Sigmoid colon (tissue), 6 donors: ENCODE measurements at regions not wholly inside any gene's neighbourhood (a gene's known extent, or its start where the extent isn't known, plus 50 kb on each side); places are given as distances from the start of the nearest gene placed in this dataset.

Experiments
- DNase-seq: peaks from one replicate; pipeline ENCODE4 v3.0.0-alpha.2; 2019
- H3K27ac ChIP-seq, 4 donors: fragments of 200-600 bp; sonication (generic); one replicate each; pipeline ENCODE4 v1.5.1; 2016 to 2019; ENCODE audit warnings: mild to moderate bottlenecking in 1 of 4
- H3K27me3 ChIP-seq, 3 donors: fragments of 200-600 bp; sonication (generic); one replicate each; pipeline ENCODE4 v1.5.1; 2019; ENCODE audit warnings: mild to moderate bottlenecking in 1 of 3
- H3K36me3 ChIP-seq, 4 donors: fragments of 200-600 bp; sonication (generic); one replicate each; pipeline ENCODE4 v1.5.1; 2016 to 2019
- H3K4me1 ChIP-seq, 4 donors: fragments of 200-600 bp; sonication (generic); one replicate each; pipeline ENCODE4 v1.5.1; 2017 to 2019
- H3K4me3 ChIP-seq, 4 donors: fragments of 200-600 bp; sonication (generic); one replicate each; pipeline ENCODE4 v1.5.1; 2017 to 2019; ENCODE audit warnings: mild to moderate bottlenecking in 2 of 4, moderate library complexity in 1 of 4
- H3K9me3 ChIP-seq, 4 donors: fragments of 200-600 bp in 3 of 4; sonication (generic) in 3 of 4; one replicate each; pipeline versions ENCODE4 v1.5.1 to v1.6.1; 2013 to 2019
- EP300 ChIP-seq, 4 donors: sonication (generic); formaldehyde crosslinking; IDR thresholded peaks; one replicate each; pipeline ENCODE4 v1.6.1; 2017; ENCODE audit warnings: antibody characterized with exemption in 4 of 4
- POLR2A ChIP-seq, 2 donors: fragments of 450-650 bp; IDR thresholded peaks; one replicate each; pipeline ENCODE4 v1.6.1; 2016; ENCODE audit warnings: antibody characterized with exemption in 2 of 2, mild to moderate bottlenecking in 2 of 2, moderate library complexity in 2 of 2
- POLR2AphosphoS5 ChIP-seq, 4 donors: sonication (generic); formaldehyde crosslinking; IDR thresholded peaks; one replicate each; pipeline ENCODE4 v1.6.1; 2017; ENCODE audit warnings: antibody characterized with exemption in 4 of 4
- WGBS, 2 donors: extraction: QIAGEN DNeasy Blood & Tissue Kit; methylation state at CpG; one replicate each; pipeline ENCODE4 v1.1.7; 2013; 5-methylcytosine and 5-hydroxymethylcytosine counted together
- intact Hi-C: fragments of 100-400 bp; cut with DNase I; formaldehyde crosslinking; loops from one replicate; pipeline ENCODE4 v1.15.1; 2023
- TF ChIP-seq, protein P1 (sequence below), 4 experiments: fragments of 450-650 bp in 3 of 4; fragments of 200-600 bp in 1 of 4; IDR thresholded peaks; one replicate each; pipeline ENCODE4 v1.5.1; 2016 to 2019; ENCODE audit warnings: antibody characterized with exemption in 4 of 4, mild to moderate bottlenecking in 3 of 4, moderate library complexity in 2 of 4
- donor health status: healthy with polysubstance abuse.
- donor health status: healthy.

DNA sequence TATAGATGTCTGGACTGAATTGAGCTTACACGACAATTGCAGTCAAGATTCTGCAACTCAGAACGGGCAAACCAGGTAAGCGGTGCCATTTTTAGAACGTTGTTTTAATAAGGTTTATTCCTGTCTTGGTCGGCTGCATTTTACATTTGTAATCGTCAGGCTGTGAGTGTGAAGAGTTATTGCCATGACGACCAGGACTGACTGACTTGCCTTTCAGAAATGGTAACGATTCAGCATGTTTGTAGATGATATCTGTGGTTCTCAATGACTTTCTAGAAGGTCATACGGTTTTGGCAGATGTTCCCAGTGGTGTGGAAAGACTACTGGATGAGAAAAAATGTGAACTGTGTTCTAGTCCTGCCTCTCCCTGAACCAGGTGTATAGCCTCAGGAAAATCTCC, 271.3 kb upstream of the B3GALT2 start:
- H3K4me3 ChIP-seq = no peak overlapping the region
- H3K4me1 ChIP-seq = no peaks in the 10 kb centered on the region
- intact Hi-C loops = no loop called here
- no peak for TF ChIP-seq POLR2A (IDR thresholded peaks at IDR 0.05)
- no peak for TF ChIP-seq POLR2AphosphoS5 (IDR thresholded peaks at IDR 0.05)
- TF ChIP-seq EP300 (IDR thresholded peaks at IDR 0.05) = no peak
- TF ChIP-seq, protein P1, sequence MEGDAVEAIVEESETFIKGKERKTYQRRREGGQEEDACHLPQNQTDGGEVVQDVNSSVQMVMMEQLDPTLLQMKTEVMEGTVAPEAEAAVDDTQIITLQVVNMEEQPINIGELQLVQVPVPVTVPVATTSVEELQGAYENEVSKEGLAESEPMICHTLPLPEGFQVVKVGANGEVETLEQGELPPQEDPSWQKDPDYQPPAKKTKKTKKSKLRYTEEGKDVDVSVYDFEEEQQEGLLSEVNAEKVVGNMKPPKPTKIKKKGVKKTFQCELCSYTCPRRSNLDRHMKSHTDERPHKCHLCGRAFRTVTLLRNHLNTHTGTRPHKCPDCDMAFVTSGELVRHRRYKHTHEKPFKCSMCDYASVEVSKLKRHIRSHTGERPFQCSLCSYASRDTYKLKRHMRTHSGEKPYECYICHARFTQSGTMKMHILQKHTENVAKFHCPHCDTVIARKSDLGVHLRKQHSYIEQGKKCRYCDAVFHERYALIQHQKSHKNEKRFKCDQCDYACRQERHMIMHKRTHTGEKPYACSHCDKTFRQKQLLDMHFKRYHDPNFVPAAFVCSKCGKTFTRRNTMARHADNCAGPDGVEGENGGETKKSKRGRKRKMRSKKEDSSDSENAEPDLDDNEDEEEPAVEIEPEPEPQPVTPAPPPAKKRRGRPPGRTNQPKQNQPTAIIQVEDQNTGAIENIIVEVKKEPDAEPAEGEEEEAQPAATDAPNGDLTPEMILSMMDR (IDR thresholded peaks at IDR 0.05) = no peak
- no peaks in the 10 kb centered on the region for H3K36me3 ChIP-seq
- no peaks in the 10 kb centered on the region for H3K27me3 ChIP-seq
- WGBS, 2 donors = 52 to 75% methylated on average over 9 of the region's 9 CpGs
- no peak overlapping the region for H3K27ac ChIP-seq
- DNase-seq = no peak
- H3K9me3 ChIP-seq = no peaks in the 10 kb centered on the region

DNA sequence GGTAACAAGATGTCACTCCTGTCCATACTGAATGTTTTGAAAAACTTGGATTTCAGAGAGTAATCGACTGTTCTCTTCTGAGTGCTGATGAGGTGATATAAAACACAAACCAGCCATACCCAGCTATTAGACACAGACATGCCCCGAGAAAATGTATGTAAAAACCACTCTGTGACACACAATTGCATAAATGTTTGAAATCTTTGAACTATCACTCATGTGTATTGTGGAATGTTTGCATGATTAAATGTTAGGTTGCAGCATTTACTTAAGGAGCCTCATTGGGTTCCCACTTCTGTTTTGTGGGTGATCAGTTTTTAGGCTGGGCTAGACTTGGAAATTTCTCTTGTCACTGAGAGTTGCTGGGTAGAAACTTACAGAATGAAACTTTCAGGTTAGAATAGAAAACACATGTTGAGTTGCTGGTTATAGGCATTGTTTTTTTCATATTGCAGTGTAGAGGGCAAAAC, 270.4 kb upstream of the B3GALT2 start:
- Histone ChIP-seq H3K9me3 (no peaks in the 10 kb centered on the region), H3K27me3 (no peaks in the 10 kb centered on the region), H3K4me3 (no peak overlapping the region), H3K27ac (no peak overlapping the region), H3K36me3 (no peaks in the 10 kb centered on the region), H3K4me1 (no peaks in the 10 kb centered on the region)
- no peak for TF ChIP-seq POLR2AphosphoS5 (IDR thresholded peaks at IDR 0.05)
- TF ChIP-seq POLR2A (IDR thresholded peaks at IDR 0.05) = no peak
- TF ChIP-seq, protein P1 (IDR thresholded peaks at IDR 0.05) = no peak
- 26 to 73% methylated on average over 2 of the region's 2 CpGs for whole genome bisulfite sequencing, 2 donors
- no peak for DNase-seq
- intact Hi-C loops = no loop called here

DNA sequence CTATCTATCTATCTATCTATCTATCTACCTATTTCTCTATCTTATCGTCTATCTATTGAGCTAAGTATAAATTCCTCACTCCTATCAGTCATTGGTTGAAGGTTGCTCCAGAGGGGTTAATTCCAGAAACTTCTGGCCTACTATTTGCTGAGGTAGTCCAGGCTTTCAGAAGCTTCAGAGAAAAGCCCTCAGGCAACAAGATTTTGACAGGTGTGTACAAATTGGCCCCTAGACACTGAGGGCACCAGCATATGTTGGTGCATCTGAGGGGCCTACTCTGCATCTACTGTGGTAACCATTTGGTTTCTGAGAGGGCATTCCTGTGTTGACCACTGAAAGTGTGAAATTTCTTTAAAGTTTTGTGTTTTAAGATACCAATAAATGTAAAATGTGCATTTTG, 265.2 kb upstream of the B3GALT2 start:
- Histone ChIP-seq H3K27ac (no peak overlapping the region), H3K27me3 (no peaks in the 10 kb centered on the region), H3K4me3 (no peak overlapping the region), H3K4me1 (no peaks in the 10 kb centered on the region), H3K36me3 (no peaks in the 10 kb centered on the region), H3K9me3 (no peaks in the 10 kb centered on the region)
- TF ChIP-seq POLR2A (IDR thresholded peaks at IDR 0.05) (no peak), POLR2AphosphoS5 (IDR thresholded peaks at IDR 0.05) (no peak), EP300 (IDR thresholded peaks at IDR 0.05) (no peak)
- TF ChIP-seq, protein P1 (IDR thresholded peaks at IDR 0.05) = no peak
- DNase-seq = no peak
- 96 to 97% methylated on average over 1 of the region's 1 CpG for WGBS, 2 donors
- intact Hi-C loops = no loop called here

DNA sequence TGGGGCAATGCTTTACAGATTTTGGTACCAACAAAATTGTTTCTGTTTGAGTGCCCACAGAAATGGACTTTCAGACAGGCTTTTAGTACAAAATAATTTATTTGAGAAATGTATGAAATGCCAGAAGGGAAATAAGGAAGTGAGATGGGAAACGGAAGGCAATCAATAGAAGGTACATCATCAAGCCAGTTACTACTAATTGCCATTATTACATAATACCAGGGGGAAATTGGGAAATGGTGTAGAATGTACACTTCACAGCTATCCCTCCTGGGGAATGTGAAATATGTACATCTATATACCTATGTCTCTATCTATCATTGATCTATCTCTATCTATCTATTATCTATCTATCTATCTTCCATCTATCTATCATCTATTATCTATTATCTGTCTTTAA, 264.6 kb upstream of the B3GALT2 start:
- no peak overlapping the region for H3K27ac ChIP-seq
- H3K4me1 ChIP-seq = no peaks in the 10 kb centered on the region
- no peak for DNase-seq
- WGBS, 2 donors = 91 to 92% methylated on average over 1 of the region's 1 CpG
- H3K27me3 ChIP-seq = no peaks in the 10 kb centered on the region
- intact Hi-C loops = no loop called here
- H3K36me3 ChIP-seq = no peaks in the 10 kb centered on the region
- TF ChIP-seq POLR2AphosphoS5 (IDR thresholded peaks at IDR 0.05) = no peak
- no peak for TF ChIP-seq POLR2A (IDR thresholded peaks at IDR 0.05)
- TF ChIP-seq, protein P1 (IDR thresholded peaks at IDR 0.05) = no peak
- no peaks in the 10 kb centered on the region for H3K9me3 ChIP-seq
- H3K4me3 ChIP-seq = no peak overlapping the region

DNA sequence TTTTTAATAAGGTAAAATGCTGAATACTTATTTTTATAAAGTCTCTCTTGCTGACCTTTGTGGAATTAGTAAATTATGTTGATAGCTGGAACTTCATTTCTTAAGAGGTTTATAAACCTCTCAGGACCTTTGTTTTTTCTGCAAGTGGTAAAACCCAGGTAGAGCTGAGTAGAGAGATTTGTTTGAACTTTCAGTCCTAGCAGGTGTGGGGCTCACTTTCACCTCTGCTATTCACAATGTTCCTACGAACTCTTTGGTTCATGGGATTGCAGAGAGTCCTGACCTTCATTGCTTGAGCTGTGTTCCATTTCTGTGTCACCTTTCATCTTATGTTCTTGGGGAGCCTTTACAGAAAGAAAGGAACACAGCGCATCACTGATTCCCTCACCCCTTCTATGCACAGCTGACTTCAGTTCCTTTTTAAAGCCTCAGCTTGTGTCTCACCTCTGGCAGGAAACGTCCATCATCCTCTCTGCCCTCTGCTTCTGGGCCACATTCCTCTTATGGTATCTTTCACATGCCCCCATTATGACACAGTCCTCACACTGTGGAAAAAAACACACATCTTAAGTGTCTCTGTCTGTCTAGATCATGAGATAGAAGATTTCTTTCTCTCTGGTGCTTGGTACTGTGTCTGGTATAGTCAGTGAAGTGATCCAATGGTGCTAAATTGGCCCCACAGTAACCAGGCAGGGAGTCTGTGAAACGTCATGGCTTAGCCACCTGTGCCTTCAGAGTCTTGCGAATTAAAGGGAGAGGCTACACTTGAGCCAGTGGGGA, 262.5 kb upstream of the B3GALT2 start:
- H3K27me3 ChIP-seq = no peaks in the 10 kb centered on the region
- DNase-seq = no peak
- H3K4me3 ChIP-seq = no peak overlapping the region
- TF ChIP-seq POLR2AphosphoS5 (IDR thresholded peaks at IDR 0.05) (no peak), POLR2A (IDR thresholded peaks at IDR 0.05) (no peak), EP300 (IDR thresholded peaks at IDR 0.05) (no peak)
- TF ChIP-seq, protein P1 (IDR thresholded peaks at IDR 0.05) = no peak
- H3K4me1 ChIP-seq = no peaks in the 10 kb centered on the region
- H3K27ac ChIP-seq = no peak overlapping the region
- no peaks in the 10 kb centered on the region for H3K36me3 ChIP-seq
- no peaks in the 10 kb centered on the region for H3K9me3 ChIP-seq
- WGBS, 2 donors = 54 to 79% methylated on average over 5 of the region's 5 CpGs
- intact Hi-C loops = no loop called here
